MM.1S (cell line): ENCODE measurements at regions not wholly inside any gene's neighbourhood (a gene's known extent, or its start where the extent isn't known, plus 50 kb on each side); places are given as distances from the start of the nearest gene placed in this dataset.

Source experiments
- DNase-seq: peaks from one replicate; pipeline ENCODE4 v3.0.0-alpha.2; 2015
- H2AFZ ChIP-seq: fragments of 300-600 bp; sonication (generic); 2 replicates; pipeline ENCODE4 v1.6.0; 2016; ENCODE audit warnings: antibody characterized with exemption, low read length
- H3F3A ChIP-seq: fragments of 300-600 bp; sonication (generic); 2 replicates; pipeline ENCODE4 v1.6.1; 2016; ENCODE audit warnings: mild to moderate bottlenecking, antibody characterized with exemption, low read length, moderate library complexity, mixed read lengths; ENCODE audit not compliant: insufficient read depth
- H3K27ac ChIP-seq: fragments of 300-600 bp; sonication (generic); 2 replicates; pipeline ENCODE4 v1.5.1; 2016; ENCODE audit warnings: mild to moderate bottlenecking, low read length
- H3K27me3 ChIP-seq: fragments of 300-600 bp; sonication (generic); replicated peaks from 2 replicates; pipeline ENCODE4 v1.6.0; 2016; ENCODE audit warnings: low read length; ENCODE audit not compliant: insufficient read depth
- H3K36me3 ChIP-seq: fragments of 300-600 bp; sonication (generic); replicated peaks from 2 replicates; pipeline ENCODE4 v1.6.1; 2016; ENCODE audit warnings: mild to moderate bottlenecking, low read length, mixed read lengths; ENCODE audit not compliant: insufficient read depth
- H3K4me1 ChIP-seq: fragments of 300-600 bp; sonication (generic); 2 replicates; pipeline ENCODE4 v1.6.1; 2016; ENCODE audit warnings: low read length, mixed read lengths
- H3K4me2 ChIP-seq: fragments of 300-600 bp; sonication (generic); 2 replicates; pipeline ENCODE4 v1.6.0; 2016; ENCODE audit warnings: low read depth, low read length
- H3K4me3 ChIP-seq: fragments of 300-600 bp; sonication (generic); 2 replicates; pipeline ENCODE4 v1.5.1; 2016; ENCODE audit warnings: low read length, mixed read lengths
- H3K79me2 ChIP-seq: fragments of 300-600 bp; sonication (generic); 2 replicates; pipeline ENCODE4 v1.6.1; 2016; ENCODE audit warnings: mixed run types, low read length, mixed read lengths
- H3K9ac ChIP-seq: fragments of 300-600 bp; sonication (generic); 2 replicates; pipeline ENCODE4 v1.6.1; 2016; ENCODE audit warnings: low read length, mixed read lengths
- H3K9me2 ChIP-seq: fragments of 300-600 bp; sonication (generic); replicated peaks from 2 replicates; pipeline ENCODE4 v1.6.1; 2016; ENCODE audit warnings: mild to moderate bottlenecking, low read length, mixed read lengths; ENCODE audit not compliant: insufficient read depth
- H3K9me3 ChIP-seq: fragments of 300-600 bp; sonication (generic); replicated peaks from 2 replicates; pipeline ENCODE4 v1.6.1; 2016; ENCODE audit warnings: mild to moderate bottlenecking, low read length, mixed read lengths; ENCODE audit not compliant: insufficient read depth
- H4K20me1 ChIP-seq: fragments of 300-600 bp; sonication (generic); 2 replicates; pipeline ENCODE4 v1.6.1; 2016; ENCODE audit warnings: mild to moderate bottlenecking, low read length, moderate library complexity, mixed read lengths; ENCODE audit not compliant: insufficient read depth
- EZH2 ChIP-seq: fragments of 300-600 bp; sonication (generic); optimal IDR thresholded peaks from 2 replicates; pipeline ENCODE3; 2017; ENCODE audit warnings: low read depth, mild to moderate bottlenecking, antibody characterized with exemption, low read length, mixed read lengths
- EZH2phosphoT487 ChIP-seq: fragments of 300-600 bp; sonication (generic); IDR thresholded peaks from 2 replicates; pipeline ENCODE4 v1.6.1; 2018; ENCODE audit warnings: antibody characterized with exemption, low read length
- TF ChIP-seq, protein P1 (sequence below): fragments of 300-600 bp; sonication (generic); IDR thresholded peaks from 2 replicates; pipeline ENCODE4 v1.5.1; 2016; ENCODE audit warnings: antibody characterized with exemption, low read length, mixed read lengths

DNA sequence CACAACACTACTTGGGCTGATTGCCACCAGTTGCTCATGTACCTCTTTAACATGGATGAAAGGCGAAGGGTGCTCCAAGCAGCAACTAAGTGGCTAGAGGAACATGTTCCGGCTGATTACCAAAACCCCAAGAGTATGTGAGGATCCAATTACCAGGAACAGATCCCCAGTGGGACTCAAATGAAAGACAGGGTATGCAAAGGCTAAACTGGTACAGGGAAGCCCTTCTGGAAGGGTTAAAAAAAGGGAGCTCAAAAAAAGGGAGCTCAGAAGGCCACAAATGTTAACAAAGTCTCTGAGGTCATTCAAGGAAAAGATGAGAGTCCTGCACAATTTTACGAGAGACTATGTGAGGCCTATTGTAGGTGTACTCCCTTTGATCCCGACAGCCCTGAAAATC lies 604.7 kb downstream of the UQCRFS1 start:
- H3K36me3 ChIP-seq: no peaks in the 10 kb centered on the region; the same call in 1 of the 2 replicates
- peaks cover 33% of the 10 kb centered on the region for H3K4me1 ChIP-seq
- H3K4me2 ChIP-seq: no peak overlapping the region
- no peak overlapping the region for H3K4me3 ChIP-seq
- no peak overlapping the region for H2AFZ ChIP-seq
- no peaks in the 10 kb centered on the region for H3K27me3 ChIP-seq
- no peaks in the 10 kb centered on the region for H3K9me3 ChIP-seq
- H3F3A ChIP-seq: peaks cover 16% of the 10 kb centered on the region
- TF ChIP-seq EZH2: no peak
- TF ChIP-seq, protein P1, sequence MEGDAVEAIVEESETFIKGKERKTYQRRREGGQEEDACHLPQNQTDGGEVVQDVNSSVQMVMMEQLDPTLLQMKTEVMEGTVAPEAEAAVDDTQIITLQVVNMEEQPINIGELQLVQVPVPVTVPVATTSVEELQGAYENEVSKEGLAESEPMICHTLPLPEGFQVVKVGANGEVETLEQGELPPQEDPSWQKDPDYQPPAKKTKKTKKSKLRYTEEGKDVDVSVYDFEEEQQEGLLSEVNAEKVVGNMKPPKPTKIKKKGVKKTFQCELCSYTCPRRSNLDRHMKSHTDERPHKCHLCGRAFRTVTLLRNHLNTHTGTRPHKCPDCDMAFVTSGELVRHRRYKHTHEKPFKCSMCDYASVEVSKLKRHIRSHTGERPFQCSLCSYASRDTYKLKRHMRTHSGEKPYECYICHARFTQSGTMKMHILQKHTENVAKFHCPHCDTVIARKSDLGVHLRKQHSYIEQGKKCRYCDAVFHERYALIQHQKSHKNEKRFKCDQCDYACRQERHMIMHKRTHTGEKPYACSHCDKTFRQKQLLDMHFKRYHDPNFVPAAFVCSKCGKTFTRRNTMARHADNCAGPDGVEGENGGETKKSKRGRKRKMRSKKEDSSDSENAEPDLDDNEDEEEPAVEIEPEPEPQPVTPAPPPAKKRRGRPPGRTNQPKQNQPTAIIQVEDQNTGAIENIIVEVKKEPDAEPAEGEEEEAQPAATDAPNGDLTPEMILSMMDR: no peak
- TF ChIP-seq EZH2phosphoT487: no peak
- no peak for DNase-seq
- no peak overlapping the region for H3K27ac ChIP-seq
- H4K20me1 ChIP-seq: no peaks in the 10 kb centered on the region
- H3K79me2 ChIP-seq: peaks cover 18% of the 10 kb centered on the region
- no peak overlapping the region for H3K9ac ChIP-seq
- no peaks in the 10 kb centered on the region for H3K9me2 ChIP-seq

DNA sequence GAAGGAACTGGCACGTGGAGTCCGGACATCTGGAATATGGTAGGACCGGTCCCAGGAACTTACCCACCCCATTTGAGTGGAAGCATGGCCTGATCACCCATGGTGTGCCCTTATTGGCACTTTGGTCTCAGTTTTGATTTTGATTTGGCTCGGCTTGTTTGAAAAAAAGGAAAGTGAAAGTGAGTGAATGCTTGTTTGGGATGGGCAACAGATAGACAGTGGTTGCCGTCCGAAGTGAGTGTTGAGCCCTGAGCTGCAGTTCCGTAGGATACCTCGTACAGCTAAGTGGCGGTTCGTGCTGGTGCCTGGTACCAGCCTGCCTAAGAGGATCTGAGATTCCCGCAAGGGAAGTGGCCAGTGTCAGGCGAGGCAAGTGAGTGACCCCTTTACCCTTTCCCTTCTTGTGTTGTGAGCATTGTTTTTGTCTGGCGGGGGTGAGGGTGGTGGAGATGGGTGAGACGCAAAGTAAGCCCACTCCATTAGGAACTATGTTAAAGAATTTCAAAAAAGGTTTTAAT lies 605.8 kb downstream of the UQCRFS1 start:
- DNase-seq: no peak
- TF ChIP-seq EZH2 (no peak), EZH2phosphoT487 (no peak)
- TF ChIP-seq, protein P1: no peak
- Histone ChIP-seq H3K36me3 (no peaks in the 10 kb centered on the region; the same call in 1 of the 2 replicates), H3K79me2 (peaks cover 18% of the 10 kb centered on the region), H3K27ac (no peak overlapping the region), H3K4me3 (no peak overlapping the region), H3K9me2 (no peaks in the 10 kb centered on the region), H3F3A (peaks cover 27% of the 10 kb centered on the region), H3K4me1 (peaks cover 45% of the 10 kb centered on the region), H3K4me2 (no peak overlapping the region), H4K20me1 (no peaks in the 10 kb centered on the region), H2AFZ (no peak overlapping the region), H3K27me3 (no peaks in the 10 kb centered on the region), H3K9ac (no peak overlapping the region), H3K9me3 (no peaks in the 10 kb centered on the region)

DNA sequence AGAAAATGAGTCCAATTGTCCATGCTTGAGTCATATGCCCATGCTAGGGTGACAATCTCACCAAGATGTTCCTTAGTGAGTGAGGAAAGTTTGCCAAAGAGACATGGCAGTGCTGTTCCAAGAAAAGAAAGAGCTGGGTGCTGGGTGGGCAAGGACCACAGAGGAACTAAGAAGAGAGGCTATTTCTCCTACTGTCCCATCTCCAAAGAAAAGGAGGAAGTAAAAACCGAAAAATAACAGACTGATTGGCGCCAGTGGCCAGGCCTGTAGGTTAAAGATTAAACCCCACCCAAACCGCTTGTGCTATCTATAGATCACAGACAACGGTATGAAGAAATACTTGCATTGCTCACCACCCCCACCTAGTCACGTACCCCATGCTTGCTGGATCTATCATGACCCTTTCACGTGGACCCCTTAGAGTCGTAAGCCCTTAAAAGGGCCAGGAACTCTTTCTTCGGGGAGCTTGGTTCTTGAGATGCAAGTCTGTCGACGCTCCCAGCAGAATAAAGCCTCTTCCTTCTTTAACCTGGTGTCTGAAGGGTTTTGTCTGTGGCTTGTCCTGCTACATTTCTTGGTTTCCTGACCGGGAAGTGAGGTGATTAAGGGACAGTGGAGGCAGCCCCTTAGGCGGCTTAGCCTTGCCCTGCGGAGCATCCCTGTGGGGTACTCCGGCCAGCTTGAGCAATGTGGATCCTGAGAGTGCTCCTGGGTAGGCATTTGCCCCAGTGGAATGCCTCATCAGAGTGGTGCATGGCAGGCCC lies 606.5 kb downstream of the UQCRFS1 start:
- Histone ChIP-seq H3K27me3 (no peaks in the 10 kb centered on the region), H3K36me3 (no peaks in the 10 kb centered on the region; the same call in 1 of the 2 replicates), H3F3A (peaks cover 34% of the 10 kb centered on the region), H3K4me1 (peaks cover 52% of the 10 kb centered on the region), H4K20me1 (no peaks in the 10 kb centered on the region), H3K9me2 (no peaks in the 10 kb centered on the region), H3K4me3 (no peak overlapping the region), H3K9ac (no peak overlapping the region), H3K4me2 (no peak overlapping the region), H3K79me2 (peaks cover 15% of the 10 kb centered on the region), H3K9me3 (no peaks in the 10 kb centered on the region), H2AFZ (no peak overlapping the region), H3K27ac (no peak overlapping the region)
- DNase-seq: no peak
- TF ChIP-seq, protein P1: no peak
- no peak for TF ChIP-seq EZH2phosphoT487
- TF ChIP-seq EZH2: no peak
